GM19025 (cell line): ENCODE measurements at regions not wholly inside any gene's neighbourhood (a gene's known extent, or its start where the extent isn't known, plus 50 kb on each side); places are given as distances from the start of the nearest gene placed in this dataset.

Experiments used
- ATAC-seq: cut with Tn5 transposase; IDR thresholded peaks from one replicate; pipeline ENCODE4 v1.9.1; 2021; ENCODE audit warnings: mild to moderate bottlenecking, low read depth, moderate library complexity; ENCODE audit not compliant: unreplicated experiment

GRCh38 chr15:97790180-97790579 is 170.3 kb upstream of the ARRDC4 start:
- no peak for ATAC-seq

DNA sequence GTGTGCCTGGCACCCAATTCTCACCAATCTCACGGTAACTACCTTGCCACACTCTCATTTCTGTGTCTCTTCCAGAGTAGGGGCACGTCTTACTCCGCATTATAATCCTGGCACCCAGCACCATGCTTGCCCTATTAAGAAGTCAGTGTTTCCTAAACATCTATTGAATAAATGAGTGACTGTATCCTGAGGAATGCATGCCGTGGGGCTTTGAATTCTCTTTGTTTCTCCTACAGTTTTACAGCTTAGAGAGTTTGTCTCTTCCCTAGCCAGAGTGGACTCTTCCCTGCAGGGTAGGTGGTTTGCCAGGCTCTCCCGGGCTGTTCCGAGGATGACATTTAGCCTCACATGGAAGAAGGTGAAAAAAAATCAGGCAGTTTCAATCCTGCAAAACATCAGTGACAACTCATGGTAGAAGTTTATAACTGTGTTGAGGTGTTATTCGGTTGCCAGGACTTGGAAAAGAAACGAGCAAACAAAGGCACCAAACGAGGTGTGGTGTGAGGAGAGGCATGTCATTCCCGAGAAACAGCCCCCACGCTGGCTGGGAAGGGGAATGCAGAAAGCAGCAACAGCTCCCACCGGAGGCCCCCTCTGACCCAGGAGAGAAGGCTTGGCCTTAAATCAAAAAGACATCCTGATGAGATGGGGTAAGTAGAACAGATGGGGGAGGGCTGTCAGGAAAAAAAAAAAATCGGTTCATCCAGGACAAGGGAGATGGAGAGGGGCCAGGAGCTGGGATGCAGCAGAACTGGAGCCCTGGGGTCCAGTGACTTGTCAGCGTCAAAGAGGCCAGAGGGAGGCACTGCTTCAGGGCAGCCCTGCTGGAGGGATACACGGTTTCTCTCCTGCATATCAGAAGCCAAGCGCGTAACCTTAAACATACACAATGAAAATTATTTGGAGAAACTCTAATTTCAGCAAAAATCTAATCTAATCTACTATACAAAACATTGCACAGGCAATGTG is 168.4 kb upstream of the ARRDC4 start:
- no peak for ATAC-seq

- ATAC-seq = no peak
Measured at GRCh38 chr15:97804950-97805349, 155.6 kb upstream of the ARRDC4 start.

DNA sequence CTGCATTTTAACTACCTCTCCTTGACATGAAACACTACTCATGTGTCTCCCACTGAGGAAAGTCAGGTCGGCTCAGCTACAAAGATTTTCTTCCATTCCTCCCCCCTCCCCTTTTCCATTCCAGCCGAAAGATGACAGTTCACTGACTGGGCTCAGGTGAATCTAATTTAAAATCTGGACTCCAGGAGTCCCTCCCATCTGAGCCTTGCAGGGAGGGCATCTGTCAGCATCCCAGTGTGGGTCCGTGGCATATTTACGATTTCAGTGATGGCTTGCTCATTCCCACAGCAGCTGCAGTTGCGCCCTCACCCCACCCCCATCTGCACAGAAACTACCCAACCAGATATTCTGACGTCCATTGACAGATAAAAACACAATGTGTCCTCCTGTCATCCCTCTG is 153.7 kb upstream of the ARRDC4 start:
- ATAC-seq = no peak

- ATAC-seq = no peak
Measured at GRCh38 chr15:97815835-97816234, 144.7 kb upstream of the ARRDC4 start.

DNA sequence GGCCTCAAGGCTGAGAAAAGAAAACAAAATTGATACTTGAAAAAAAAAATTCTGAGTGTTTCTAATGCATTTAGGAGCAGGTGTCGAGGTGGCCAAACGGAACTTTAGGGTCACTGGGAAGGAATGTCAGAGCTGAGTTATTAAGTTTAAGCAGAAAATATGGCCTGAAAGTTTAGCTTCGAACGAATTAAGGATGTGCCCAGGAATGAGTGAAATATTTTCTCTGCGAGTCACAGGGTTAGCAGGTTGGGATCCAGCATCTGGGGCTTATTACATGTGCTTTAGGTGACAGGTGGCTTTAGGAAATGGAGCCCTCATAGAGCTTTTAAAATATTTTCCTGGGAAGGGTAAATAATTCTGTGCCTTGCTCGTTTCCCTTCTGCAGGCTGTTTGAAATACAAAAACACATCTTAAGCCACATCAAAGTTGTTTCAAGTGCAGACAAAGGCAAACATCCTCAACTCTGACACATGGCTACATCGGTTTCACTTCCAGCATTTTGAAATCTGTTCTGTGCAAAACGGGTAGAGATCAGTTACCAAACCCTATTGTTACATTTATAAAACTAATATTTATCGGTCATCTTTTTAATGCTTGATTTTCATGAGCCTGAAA is 143.1 kb upstream of the ARRDC4 start:
- no peak for ATAC-seq

GRCh38 chr15:97836003-97836402 is 124.5 kb upstream of the ARRDC4 start:
- ATAC-seq = no peak

GRCh38 chr15:97837896-97838295 is 122.6 kb upstream of the ARRDC4 start:
- ATAC-seq = no peak

- ATAC-seq = no peak
Measured at GRCh38 chr15:97838606-97839210, 121.8 kb upstream of the ARRDC4 start.

- ATAC-seq = no peak
Measured at GRCh38 chr15:97840501-97840900, 120.0 kb upstream of the ARRDC4 start.

DNA sequence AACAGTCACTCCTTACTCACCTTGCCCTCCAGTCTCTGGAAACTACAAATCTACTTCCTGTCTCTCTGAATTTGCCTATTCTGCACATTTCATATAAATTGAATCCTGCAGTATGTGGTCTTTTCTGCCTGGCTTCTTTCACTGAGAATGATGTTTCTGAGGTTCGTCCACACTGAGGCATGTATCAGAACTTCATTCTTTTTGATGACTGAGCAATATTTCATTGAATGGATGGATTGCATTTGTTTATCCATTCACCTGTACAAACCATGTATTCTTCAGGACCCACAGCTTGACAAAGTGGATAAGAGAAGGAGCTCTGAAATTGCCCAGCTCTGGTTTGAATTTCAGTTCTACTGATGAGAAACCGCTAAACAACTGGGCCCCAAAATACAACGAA is 118.9 kb upstream of the ARRDC4 start:
- ATAC-seq = no peak

- no peak for ATAC-seq
Measured at GRCh38 chr15:97849183-97849582, 111.3 kb upstream of the ARRDC4 start.

- no peak for ATAC-seq
Measured at GRCh38 chr15:97858296-97858695, 102.2 kb upstream of the ARRDC4 start.

GRCh38 chr15:97861529-97862260 is 98.8 kb upstream of the ARRDC4 start:
- ATAC-seq = no peak

- ATAC-seq = no peak
Measured at GRCh38 chr15:97866959-97867358, 93.5 kb upstream of the ARRDC4 start.

DNA sequence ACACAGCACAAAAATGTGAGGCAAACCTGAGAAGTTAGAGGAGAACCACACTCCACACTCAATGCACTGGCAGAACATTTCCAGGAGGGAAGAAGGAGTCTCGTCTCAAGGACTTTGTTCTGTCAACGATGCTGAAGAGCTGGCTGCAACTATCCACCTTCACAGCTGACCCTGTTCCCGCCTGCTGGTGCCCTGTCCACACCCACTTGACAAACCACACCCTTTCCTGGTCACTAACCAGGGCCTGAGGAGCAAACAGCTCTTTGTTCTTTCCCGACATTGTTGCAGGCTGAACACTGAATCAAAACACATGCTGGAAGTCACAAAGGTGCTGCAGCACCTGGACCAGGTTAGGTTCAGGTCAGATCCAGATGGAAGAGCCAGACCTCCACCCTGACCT is 92.6 kb upstream of the ARRDC4 start:
- no peak for ATAC-seq

GRCh38 chr15:97868981-97869380 is 91.5 kb upstream of the ARRDC4 start:
- ATAC-seq = no peak

- ATAC-seq = no peak
Measured at GRCh38 chr15:97870771-97871170, 89.7 kb upstream of the ARRDC4 start.

- no peak for ATAC-seq
Measured at GRCh38 chr15:97874139-97874538, 86.4 kb upstream of the ARRDC4 start.

- ATAC-seq = no peak
Measured at GRCh38 chr15:97875025-97875512, 85.4 kb upstream of the ARRDC4 start.
